NCI-H187 treated with DMSO at 0.1 percent for 48 hours (cell line): ENCODE measurements at regions not wholly inside any gene's neighbourhood (a gene's known extent, or its start where the extent isn't known, plus 50 kb on each side); places are given as distances from the start of the nearest gene placed in this dataset.

ENCODE experiments used
- DNase-seq: peaks from one replicate; lab custom pipeline; 2025; lab: John Stamatoyannopoulos, UW

GRCh38 chr1:96361961-96362360, 359.6 kb upstream of the PTBP2 start:
- no peak for DNase-seq

GRCh38 chr1:96362623-96363022, 359.0 kb upstream of the PTBP2 start:
- DNase-seq: no peak

- no peak for DNase-seq
Measured at GRCh38 chr1:96363826-96364225, 357.8 kb upstream of the PTBP2 start.

GRCh38 chr1:96364576-96364975, 357.0 kb upstream of the PTBP2 start:
- no peak for DNase-seq

GRCh38 chr1:96365076-96365475, 356.5 kb upstream of the PTBP2 start:
- no peak for DNase-seq

- DNase-seq: no peak
Measured at GRCh38 chr1:96365596-96366390, 355.8 kb upstream of the PTBP2 start.

GRCh38 chr1:96366516-96366915, 355.1 kb upstream of the PTBP2 start:
- no peak for DNase-seq

- no peak for DNase-seq
Measured at GRCh38 chr1:96367791-96368190, 353.8 kb upstream of the PTBP2 start.

- no peak for DNase-seq
Measured at GRCh38 chr1:96370757-96371156, 350.8 kb upstream of the PTBP2 start.

- DNase-seq: no peak
Measured at GRCh38 chr1:96372881-96373280, 348.7 kb upstream of the PTBP2 start.

GRCh38 chr1:96374076-96374762, 347.4 kb upstream of the PTBP2 start:
- DNase-seq: no peak

GRCh38 chr1:96376846-96377245, 344.7 kb upstream of the PTBP2 start:
- no peak for DNase-seq

GRCh38 chr1:96384611-96385010, 337.0 kb upstream of the PTBP2 start:
- no peak for DNase-seq

- no peak for DNase-seq
Measured at GRCh38 chr1:96387785-96388184, 333.8 kb upstream of the PTBP2 start.

- DNase-seq: no peak
Measured at GRCh38 chr1:96388421-96389310, 332.9 kb upstream of the PTBP2 start.

- DNase-seq: no peak
Measured at GRCh38 chr1:96400089-96400488, 321.5 kb upstream of the PTBP2 start.

- DNase-seq: no peak
Measured at GRCh38 chr1:96409087-96409486, 312.5 kb upstream of the PTBP2 start.

GRCh38 chr1:96409689-96410088, 311.9 kb upstream of the PTBP2 start:
- DNase-seq: no peak

GRCh38 chr1:96411006-96411405, 310.6 kb upstream of the PTBP2 start:
- DNase-seq: no peak

- no peak for DNase-seq
Measured at GRCh38 chr1:96414598-96414997, 307.0 kb upstream of the PTBP2 start.

GRCh38 chr1:96416111-96416595, 305.4 kb upstream of the PTBP2 start:
- no peak for DNase-seq

- no peak for DNase-seq
Measured at GRCh38 chr1:96416701-96417444, 304.7 kb upstream of the PTBP2 start.
